ENCODE measurements at regions not wholly inside any gene's neighbourhood (a gene's known extent, or its start where the extent isn't known, plus 50 kb on each side); places are given as distances from the start of the nearest gene placed in this dataset.

DNA sequence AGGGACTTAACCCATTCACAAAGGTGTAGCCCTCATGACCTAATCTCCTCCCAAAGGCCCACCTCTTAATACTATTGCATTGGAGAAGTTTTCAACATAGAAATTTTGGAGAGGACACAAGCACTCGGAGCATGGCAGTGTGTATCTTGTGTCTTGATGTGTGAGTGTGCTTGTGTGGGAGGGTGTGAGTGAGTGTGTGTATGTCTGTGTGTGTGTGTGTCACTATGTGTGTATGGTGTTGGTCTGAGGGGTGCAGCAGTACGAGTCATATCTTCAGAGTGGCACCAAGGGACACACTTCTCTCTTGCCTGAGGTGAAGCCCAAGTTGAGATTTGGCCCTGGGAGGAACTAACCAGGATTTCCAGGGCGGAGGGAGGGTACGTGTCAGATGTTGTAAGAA lies 73.7 kb downstream of the NAV1 start:
- peaks cover 3% of the 10 kb centered on the region; the same call in 1 of the 2 replicates for H3K27me3 ChIP-seq (ENCODE audit: low read depth, low read length)
- H4K20me1 ChIP-seq (ENCODE audit: insufficient read depth, low read length) = no peaks in the 10 kb centered on the region
- no peak overlapping the region for H2AFZ ChIP-seq (ENCODE audit: low read depth, low read length)
- H3K79me2 ChIP-seq (ENCODE audit: low read length) = no peaks in the 10 kb centered on the region
- H3K9me3 ChIP-seq (ENCODE audit: insufficient read depth, low read length) = no peaks in the 10 kb centered on the region
- H3K4me1 ChIP-seq (ENCODE audit: low read length) = no peaks in the 10 kb centered on the region
- H3K4me3 ChIP-seq (ENCODE audit: low read length) = no peak overlapping the region
- TF ChIP-seq CTCF (IDR thresholded peaks at IDR 0.05; ENCODE audit: low read depth, low read length) = no peak
- TF ChIP-seq EZH2phosphoT487 (IDR thresholded peaks at IDR 0.05; ENCODE audit: low read depth) = no peak
- H3K9ac ChIP-seq (ENCODE audit: low read length) = no peak overlapping the region
- no peak overlapping the region for H3K27ac ChIP-seq (ENCODE audit: low read length)
- H3K4me2 ChIP-seq (ENCODE audit: low read length) = no peak overlapping the region
- no peaks in the 10 kb centered on the region for H3K36me3 ChIP-seq (replicated peaks; ENCODE audit: low read depth, low read length)

DNA sequence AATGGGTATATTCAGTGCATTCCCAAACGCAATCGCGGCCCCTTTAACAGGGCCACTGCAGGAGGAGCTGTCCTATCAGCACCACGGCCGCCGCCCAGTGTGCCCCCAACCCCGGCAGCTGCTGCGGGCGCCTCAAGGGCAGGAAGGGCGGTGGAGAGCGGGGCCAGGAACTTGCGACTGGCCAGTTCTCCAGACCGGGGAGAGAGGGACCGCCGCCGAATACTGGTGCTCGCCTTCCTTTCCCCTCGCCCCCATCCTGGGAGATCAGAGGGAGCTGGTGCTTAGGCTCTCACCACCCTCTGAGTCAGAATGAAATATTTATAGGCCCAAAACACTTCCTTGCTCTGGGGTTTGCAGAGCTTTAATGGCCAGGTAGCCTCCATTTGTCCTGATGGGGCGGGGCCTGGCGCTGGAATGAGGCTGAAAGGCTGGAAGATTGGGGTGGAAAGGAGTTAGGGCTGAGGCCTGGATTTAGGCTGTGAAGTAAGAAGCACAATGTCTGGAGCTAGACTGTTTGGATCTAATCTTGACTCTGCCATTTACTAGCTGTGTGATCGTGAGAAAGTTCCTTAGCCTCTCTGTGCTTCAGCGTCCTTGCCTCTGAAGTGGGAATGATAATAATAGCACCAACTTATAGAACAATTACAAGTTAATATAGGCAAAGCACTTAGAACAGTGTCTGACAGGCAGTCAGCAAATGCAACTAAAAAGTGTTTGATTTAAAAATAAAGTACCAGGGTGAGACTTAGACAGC lies 75.5 kb downstream of the NAV1 start:
- Histone ChIP-seq H2AFZ (ENCODE audit: low read depth, low read length) (no peak overlapping the region), H3K4me2 (ENCODE audit: low read length) (no peak overlapping the region), H3K27ac (ENCODE audit: low read length) (no peak overlapping the region), H3K9me3 (ENCODE audit: insufficient read depth, low read length) (no peaks in the 10 kb centered on the region), H3K4me3 (ENCODE audit: low read length) (no peak overlapping the region), H3K4me1 (ENCODE audit: low read length) (no peaks in the 10 kb centered on the region), H3K9ac (ENCODE audit: low read length) (no peak overlapping the region), H3K79me2 (ENCODE audit: low read length) (no peaks in the 10 kb centered on the region), H3K36me3 (replicated peaks; ENCODE audit: low read depth, low read length) (no peaks in the 10 kb centered on the region), H4K20me1 (ENCODE audit: insufficient read depth, low read length) (no peaks in the 10 kb centered on the region), H3K27me3 (ENCODE audit: low read depth, low read length) (peaks cover 3% of the 10 kb centered on the region; the same call in 1 of the 2 replicates)
- TF ChIP-seq CTCF (IDR thresholded peaks at IDR 0.05; ENCODE audit: low read depth, low read length) (no peak), EZH2phosphoT487 (IDR thresholded peaks at IDR 0.05; ENCODE audit: low read depth) (no peak)

- Histone ChIP-seq H3K4me2 (ENCODE audit: low read length) (no peak overlapping the region), H3K27me3 (ENCODE audit: low read depth, low read length) (peaks cover 3% of the 10 kb centered on the region; the same call in 1 of the 2 replicates), H3K9ac (ENCODE audit: low read length) (no peak overlapping the region), H3K36me3 (replicated peaks; ENCODE audit: low read depth, low read length) (no peaks in the 10 kb centered on the region), H3K4me1 (ENCODE audit: low read length) (no peaks in the 10 kb centered on the region), H3K4me3 (ENCODE audit: low read length) (no peak overlapping the region), H4K20me1 (ENCODE audit: insufficient read depth, low read length) (no peaks in the 10 kb centered on the region), H3K9me3 (ENCODE audit: insufficient read depth, low read length) (no peaks in the 10 kb centered on the region), H3K79me2 (ENCODE audit: low read length) (no peaks in the 10 kb centered on the region), H3K27ac (ENCODE audit: low read length) (no peak overlapping the region), H2AFZ (ENCODE audit: low read depth, low read length) (no peak overlapping the region)
- TF ChIP-seq EZH2phosphoT487 (IDR thresholded peaks at IDR 0.05; ENCODE audit: low read depth) = no peak
- no peak for TF ChIP-seq CTCF (IDR thresholded peaks at IDR 0.05; ENCODE audit: low read depth, low read length)
These were observed 78.2 kb downstream of the NAV1 start for GRCh38 chr1:201617157-201617556.

DNA sequence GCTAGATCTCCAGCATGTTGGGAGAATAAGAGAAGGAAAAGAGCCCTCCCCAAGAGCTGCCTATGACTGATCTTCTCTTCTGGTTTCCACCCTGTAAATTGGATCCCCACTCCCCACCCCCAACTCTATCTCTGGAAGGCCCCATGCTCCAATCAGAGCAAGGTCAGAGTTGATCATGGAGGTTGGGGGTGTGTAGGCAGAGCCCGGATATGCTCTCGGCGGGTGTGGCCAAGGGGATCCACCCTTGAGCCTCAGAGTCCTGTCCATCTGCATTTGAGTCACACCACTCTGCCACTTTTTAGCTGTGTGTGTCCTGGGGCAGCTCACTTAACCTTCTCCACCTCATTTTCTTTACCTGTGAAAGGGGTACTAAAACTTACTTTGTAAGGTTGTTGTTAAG lies 79.5 kb downstream of the NAV1 start:
- Histone ChIP-seq H3K27me3 (ENCODE audit: low read depth, low read length) (peaks cover 3% of the 10 kb centered on the region; the same call in 1 of the 2 replicates), H3K4me3 (ENCODE audit: low read length) (no peak overlapping the region), H3K9me3 (ENCODE audit: insufficient read depth, low read length) (no peaks in the 10 kb centered on the region), H3K79me2 (ENCODE audit: low read length) (no peaks in the 10 kb centered on the region), H3K36me3 (replicated peaks; ENCODE audit: low read depth, low read length) (no peaks in the 10 kb centered on the region), H3K4me2 (ENCODE audit: low read length) (no peak overlapping the region), H4K20me1 (ENCODE audit: insufficient read depth, low read length) (no peaks in the 10 kb centered on the region), H3K4me1 (ENCODE audit: low read length) (no peaks in the 10 kb centered on the region), H2AFZ (ENCODE audit: low read depth, low read length) (no peak overlapping the region), H3K27ac (ENCODE audit: low read length) (no peak overlapping the region), H3K9ac (ENCODE audit: low read length) (no peak overlapping the region)
- no peak for TF ChIP-seq EZH2phosphoT487 (IDR thresholded peaks at IDR 0.05; ENCODE audit: low read depth)
- TF ChIP-seq CTCF (IDR thresholded peaks at IDR 0.05; ENCODE audit: low read depth, low read length) = no peak

All from OCI-LY3 (cell line).